ENCODE measurements at regions not wholly inside any gene's neighbourhood (a gene's known extent, or its start where the extent isn't known, plus 50 kb on each side); places are given as distances from the start of the nearest gene placed in this dataset.

- TF ChIP-seq CTCF (IDR thresholded peaks at IDR 0.05): no peak
Observed at GRCh38 chr19:28578786-28579505, 634.0 kb downstream of the UQCRFS1 start.

- no peak for TF ChIP-seq CTCF (IDR thresholded peaks at IDR 0.05)
Observed at GRCh38 chr19:28578208-28578607, 634.7 kb downstream of the UQCRFS1 start.

GRCh38 chr19:28577666-28578065 is 635.3 kb downstream of the UQCRFS1 start:
- no peak for TF ChIP-seq CTCF (IDR thresholded peaks at IDR 0.05)

GRCh38 chr19:28577233-28577632 is 635.7 kb downstream of the UQCRFS1 start:
- TF ChIP-seq CTCF (IDR thresholded peaks at IDR 0.05): no peak

- no peak for TF ChIP-seq CTCF (IDR thresholded peaks at IDR 0.05)
Observed at GRCh38 chr19:28575816-28576215, 637.1 kb downstream of the UQCRFS1 start.

- no peak for TF ChIP-seq CTCF (IDR thresholded peaks at IDR 0.05)
Observed at GRCh38 chr19:28574212-28574611, 638.7 kb downstream of the UQCRFS1 start.

GRCh38 chr19:28569132-28570131 is 643.5 kb downstream of the UQCRFS1 start:
- TF ChIP-seq CTCF (IDR thresholded peaks at IDR 0.05): no peak

Data from LNCAP (cell line).